Tibial nerve (tissue), 4 donors: ENCODE measurements at regions not wholly inside any gene's neighbourhood (a gene's known extent, or its start where the extent isn't known, plus 50 kb on each side); places are given as distances from the start of the nearest gene placed in this dataset.
"Not testable (repeated sequence)": the region's sequence is repeated elsewhere in the genome, so short reads cannot be mapped to it uniquely, and the experiment has no call there.

Experiments
- DNase-seq, 2 donors: peaks; one replicate each; pipeline ENCODE4 v3.0.0-alpha.2; 2019; ENCODE audit warnings: low spot score in 2 of 2
- H3K27ac ChIP-seq, 4 donors: fragments of 200-600 bp; sonication (generic) in 3 of 4; one replicate each; pipeline ENCODE4 v1.5.1; 2017 to 2019; ENCODE audit warnings: mild to moderate bottlenecking in 1 of 4
- H3K27me3 ChIP-seq, 2 donors: fragments of 200-600 bp; sonication (generic) in 1 of 2; one replicate each; pipeline versions ENCODE4 v1.5.1 to v1.6.0; 2017 to 2019
- H3K36me3 ChIP-seq, 3 donors: fragments of 200-600 bp; sonication (generic); one replicate each; pipeline ENCODE4 v1.5.1; 2018 to 2019
- H3K4me1 ChIP-seq, 4 donors: fragments of 200-600 bp; sonication (generic) in 3 of 4; one replicate each; pipeline ENCODE4 v1.5.1; 2017 to 2019
- H3K4me3 ChIP-seq, 4 donors: fragments of 200-600 bp; sonication (generic) in 3 of 4; one replicate each; pipeline ENCODE4 v1.5.1; 2017 to 2019; ENCODE audit warnings: mild to moderate bottlenecking in 1 of 4, moderate library complexity in 1 of 4
- H3K9me3 ChIP-seq, 4 donors: fragments of 200-600 bp; sonication (generic) in 3 of 4; one replicate each; pipeline ENCODE4 v1.5.1; 2017 to 2019
- EP300 ChIP-seq, 2 donors: sonication (generic); formaldehyde crosslinking; IDR thresholded peaks; one replicate each; pipeline ENCODE4 v1.6.1; 2017; ENCODE audit warnings: antibody characterized with exemption in 2 of 2, mild to moderate bottlenecking in 1 of 2
- POLR2A ChIP-seq, 2 donors: fragments of 450-650 bp; IDR thresholded peaks; one replicate each; pipeline ENCODE4 v1.6.1; 2017; ENCODE audit warnings: antibody characterized with exemption in 2 of 2, mild to moderate bottlenecking in 2 of 2, moderate library complexity in 2 of 2
- WGBS, 2 donors: methylation state at CpG; one replicate each; pipeline ENCODE4 v1.1.5; 2018; 5-methylcytosine and 5-hydroxymethylcytosine counted together
- TF ChIP-seq, protein P1 (sequence below), 5 experiments: fragments of 200-600 bp in 3 of 5; fragments of 450-650 bp in 2 of 5; sonication (generic) in 3 of 5; IDR thresholded peaks; one replicate each; pipeline ENCODE4 v1.5.1; 2016 to 2019; ENCODE audit warnings: antibody characterized with exemption in 5 of 5, mild to moderate bottlenecking in 3 of 5, moderate library complexity in 2 of 5

DNA sequence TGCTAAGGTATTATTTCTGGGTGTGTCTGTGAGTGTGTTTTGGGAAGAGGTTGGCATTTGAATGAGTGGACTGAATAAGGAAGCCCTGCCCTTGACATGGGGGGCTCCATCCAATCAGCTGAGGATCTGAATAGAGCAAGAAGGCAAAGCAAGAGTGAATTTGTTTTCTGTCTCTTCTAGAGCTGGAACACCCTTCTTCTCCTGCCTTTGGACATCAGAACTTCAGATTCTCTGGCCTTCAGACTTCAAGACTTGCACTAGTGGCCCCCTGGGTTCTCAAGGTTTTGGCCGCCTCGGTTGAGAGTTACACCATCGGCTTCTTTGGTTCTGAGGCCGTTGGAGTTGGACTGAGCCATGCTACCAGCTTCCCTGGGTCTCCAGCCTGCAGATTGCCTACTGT, 448.6 kb downstream of the SHISA9 start:
- H3K36me3 ChIP-seq, result no peaks in the 10 kb centered on the region
- no peak overlapping the region for H3K4me3 ChIP-seq
- no peak for DNase-seq
- H3K9me3 ChIP-seq, result no peaks in the 10 kb centered on the region
- TF ChIP-seq, protein P1, sequence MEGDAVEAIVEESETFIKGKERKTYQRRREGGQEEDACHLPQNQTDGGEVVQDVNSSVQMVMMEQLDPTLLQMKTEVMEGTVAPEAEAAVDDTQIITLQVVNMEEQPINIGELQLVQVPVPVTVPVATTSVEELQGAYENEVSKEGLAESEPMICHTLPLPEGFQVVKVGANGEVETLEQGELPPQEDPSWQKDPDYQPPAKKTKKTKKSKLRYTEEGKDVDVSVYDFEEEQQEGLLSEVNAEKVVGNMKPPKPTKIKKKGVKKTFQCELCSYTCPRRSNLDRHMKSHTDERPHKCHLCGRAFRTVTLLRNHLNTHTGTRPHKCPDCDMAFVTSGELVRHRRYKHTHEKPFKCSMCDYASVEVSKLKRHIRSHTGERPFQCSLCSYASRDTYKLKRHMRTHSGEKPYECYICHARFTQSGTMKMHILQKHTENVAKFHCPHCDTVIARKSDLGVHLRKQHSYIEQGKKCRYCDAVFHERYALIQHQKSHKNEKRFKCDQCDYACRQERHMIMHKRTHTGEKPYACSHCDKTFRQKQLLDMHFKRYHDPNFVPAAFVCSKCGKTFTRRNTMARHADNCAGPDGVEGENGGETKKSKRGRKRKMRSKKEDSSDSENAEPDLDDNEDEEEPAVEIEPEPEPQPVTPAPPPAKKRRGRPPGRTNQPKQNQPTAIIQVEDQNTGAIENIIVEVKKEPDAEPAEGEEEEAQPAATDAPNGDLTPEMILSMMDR (IDR thresholded peaks at IDR 0.05), result no peak
- TF ChIP-seq POLR2A (IDR thresholded peaks at IDR 0.05) (no peak), EP300 (IDR thresholded peaks at IDR 0.05) (no peak)
- no peaks in the 10 kb centered on the region for H3K27me3 ChIP-seq
- no peaks in the 10 kb centered on the region for H3K4me1 ChIP-seq
- no peak overlapping the region for H3K27ac ChIP-seq
- 90 to 92% methylated on average over 4 of the region's 4 CpGs for WGBS, 2 donors

- H3K27me3 ChIP-seq, result no peaks in the 10 kb centered on the region
- DNase-seq, result no peak
- H3K4me1 ChIP-seq, result no peaks in the 10 kb centered on the region
- TF ChIP-seq, protein P1 (IDR thresholded peaks at IDR 0.05), result no peak
- TF ChIP-seq EP300 (IDR thresholded peaks at IDR 0.05) (no peak), POLR2A (IDR thresholded peaks at IDR 0.05) (no peak)
- WGBS, 2 donors, result 70% methylated on average over 6 of the region's 6 CpGs
- H3K27ac ChIP-seq, result no peak overlapping the region
- no peak overlapping the region for H3K4me3 ChIP-seq
- H3K36me3 ChIP-seq, result no peaks in the 10 kb centered on the region
- H3K9me3 ChIP-seq, result no peaks in the 10 kb centered on the region
Measured at GRCh38 chr16:13351181-13351580, 449.8 kb downstream of the SHISA9 start.

GRCh38 chr16:13351601-13352217, 450.3 kb downstream of the SHISA9 start:
- WGBS, 2 donors, result 57 to 68% methylated on average over 4 of the region's 4 CpGs

GRCh38 chr16:13352796-13353195, 451.4 kb downstream of the SHISA9 start:
- H3K27ac ChIP-seq, H3K4me1 ChIP-seq, H3K9me3 ChIP-seq, DNase-seq, H3K27me3 ChIP-seq, H3K4me3 ChIP-seq, H3K36me3 ChIP-seq: not testable (repeated sequence)
- 52% methylated on average over 7 of the region's 7 CpGs for WGBS, 2 donors

More at GRCh38 chr16:13351601-13352217, 450.3 kb downstream of the SHISA9 start:
- H3K4me1 ChIP-seq, result no peaks in the 10 kb centered on the region
- no peak overlapping the region for H3K27ac ChIP-seq
- DNase-seq, result no peak
- no peak for TF ChIP-seq POLR2A (IDR thresholded peaks at IDR 0.05)
- no peak for TF ChIP-seq EP300 (IDR thresholded peaks at IDR 0.05)
- TF ChIP-seq, protein P1 (IDR thresholded peaks at IDR 0.05), result no peak
- no peaks in the 10 kb centered on the region for H3K27me3 ChIP-seq
- no peaks in the 10 kb centered on the region for H3K9me3 ChIP-seq
- no peak overlapping the region for H3K4me3 ChIP-seq
- no peaks in the 10 kb centered on the region for H3K36me3 ChIP-seq

DNA sequence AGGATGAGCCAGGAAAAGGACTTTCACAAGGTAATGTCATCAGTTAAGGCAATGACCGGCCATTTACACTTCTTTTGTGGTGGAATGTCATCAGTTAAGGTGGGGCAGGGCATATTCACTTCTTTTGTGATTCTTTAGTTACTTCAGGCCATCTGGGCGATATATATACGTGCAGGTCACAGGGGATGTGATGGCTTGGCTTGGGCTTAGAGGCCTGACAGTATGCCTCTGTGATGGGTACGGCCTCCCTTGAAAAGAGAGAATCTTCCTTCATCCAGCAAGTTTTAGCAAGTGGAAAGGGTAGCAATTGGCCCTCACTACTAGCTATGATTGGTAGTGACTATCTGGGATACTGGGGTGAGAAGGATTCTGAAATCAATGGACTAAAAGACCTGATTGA, 456.4 kb downstream of the SHISA9 start:
- not testable (repeated sequence) for DNase-seq, H3K4me3 ChIP-seq, H3K4me1 ChIP-seq, H3K27ac ChIP-seq, H3K36me3 ChIP-seq, H3K27me3 ChIP-seq
- 76 to 84% methylated on average over 4 of the region's 4 CpGs for WGBS, 2 donors
- peaks cover 0 to 19% (median 0%) of the 10 kb centered on the region in 4 donors for H3K9me3 ChIP-seq

GRCh38 chr16:13359835-13360234, 458.4 kb downstream of the SHISA9 start:
- TF ChIP-seq POLR2A (IDR thresholded peaks at IDR 0.05), result no peak
- no peak for TF ChIP-seq EP300 (IDR thresholded peaks at IDR 0.05)
- TF ChIP-seq, protein P1 (IDR thresholded peaks at IDR 0.05), result no peak
- Histone ChIP-seq H3K4me1 (no peaks in the 10 kb centered on the region), H3K27me3 (no peaks in the 10 kb centered on the region), H3K9me3 (peaks cover 0 to 19% (median 0%) of the 10 kb centered on the region in 4 donors), H3K4me3 (no peak overlapping the region), H3K27ac (no peak overlapping the region), H3K36me3 (no peaks in the 10 kb centered on the region)
- 89 to 91% methylated on average over 3 of the region's 3 CpGs for WGBS, 2 donors
- no peak for DNase-seq
